GM18873 (cell line): ENCODE measurements at regions not wholly inside any gene's neighbourhood (a gene's known extent, or its start where the extent isn't known, plus 50 kb on each side); places are given as distances from the start of the nearest gene placed in this dataset.

Experiments used
- ATAC-seq: cut with Tn5 transposase; IDR thresholded peaks from one replicate; pipeline ENCODE4 v1.9.1; 2021; ENCODE audit warnings: mild to moderate bottlenecking, moderate library complexity, moderate number of reproducible peaks; ENCODE audit not compliant: unreplicated experiment, low FRiP score

GRCh38 chr18:77560341-77560992 lies 310.8 kb downstream of the GALR1 start:
- peak; percentile 81 for ATAC-seq

DNA sequence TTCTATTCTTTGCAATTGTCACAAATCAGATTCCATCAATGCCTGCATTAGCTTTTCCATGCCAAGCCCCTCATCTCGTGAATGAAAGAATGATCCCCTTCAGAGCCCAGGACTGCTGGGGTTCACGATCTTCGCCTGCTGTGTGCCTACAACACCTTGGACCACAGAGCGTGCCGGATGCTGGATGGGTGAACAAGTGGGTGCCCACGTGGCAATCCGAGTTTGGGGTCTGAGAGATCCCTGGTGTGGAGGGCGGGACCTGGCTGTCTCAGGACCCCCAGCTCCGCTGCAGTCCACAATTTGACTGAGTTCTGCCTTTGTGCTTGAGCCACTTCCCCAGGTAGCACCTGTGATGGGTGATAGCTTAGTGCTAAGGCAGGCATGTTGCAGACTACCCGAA lies 317.0 kb downstream of the GALR1 start:
- ATAC-seq = no peak

DNA sequence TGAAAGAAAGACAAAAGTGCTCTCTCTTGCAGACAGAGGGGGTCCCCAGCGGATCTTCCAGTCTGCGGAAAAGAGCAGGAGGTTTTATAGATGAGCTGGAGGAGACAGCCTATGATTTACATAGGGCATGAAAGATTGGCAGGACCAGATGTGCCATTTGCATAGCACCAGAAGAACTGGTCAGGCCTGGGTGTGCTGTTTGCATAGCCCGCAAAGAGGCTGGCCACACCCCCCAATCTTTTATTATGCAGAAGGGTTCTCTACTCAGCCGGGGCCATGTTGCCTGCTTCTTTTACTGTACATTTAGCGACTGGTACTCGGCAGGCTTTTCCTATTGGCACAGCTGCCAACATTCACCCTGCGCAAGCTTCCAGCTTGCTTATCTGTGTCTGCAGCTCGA lies 317.6 kb downstream of the GALR1 start:
- no peak for ATAC-seq

DNA sequence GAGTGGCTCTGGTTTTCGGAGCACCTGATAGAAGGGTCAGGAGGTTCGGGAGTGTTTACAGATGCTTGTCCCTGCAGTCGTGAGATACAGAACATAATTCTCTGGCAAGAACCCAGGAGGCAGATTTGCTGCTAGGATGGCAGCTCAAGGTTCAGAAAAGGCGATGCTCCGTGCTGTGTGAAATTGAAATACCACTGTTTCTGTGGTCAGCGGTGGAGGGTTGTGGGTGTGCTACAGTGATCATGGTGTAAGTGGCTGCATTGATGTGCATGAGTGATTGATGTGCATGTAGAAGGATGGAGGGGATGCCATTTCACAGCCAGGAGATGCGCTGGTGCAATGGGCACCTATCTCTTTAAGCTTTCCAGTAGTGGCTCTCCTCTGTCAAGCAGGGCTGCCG lies 322.1 kb downstream of the GALR1 start:
- no peak for ATAC-seq

DNA sequence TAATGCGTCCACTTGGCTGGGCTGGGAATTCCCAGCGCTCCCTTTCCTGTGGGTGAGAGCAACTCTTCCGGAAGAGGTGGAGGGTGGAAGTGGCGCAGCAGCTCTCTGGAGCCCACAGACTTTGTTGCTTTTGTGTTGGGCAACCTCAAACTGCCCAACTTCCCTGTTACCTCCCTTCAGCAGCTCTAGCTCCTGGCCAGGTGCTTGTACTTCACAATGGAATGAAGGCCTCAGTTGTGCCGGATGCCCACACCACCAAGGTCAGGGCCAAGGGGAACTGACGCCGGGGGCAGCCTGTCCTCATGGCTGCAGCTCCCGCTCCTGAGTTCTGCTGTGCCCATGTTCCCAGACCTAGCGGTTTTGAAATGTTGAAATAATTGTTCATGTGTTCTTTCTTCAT lies 322.9 kb downstream of the GALR1 start:
- ATAC-seq = no peak

- ATAC-seq = no peak
Measured at GRCh38 chr18:77573571-77573970, 323.9 kb downstream of the GALR1 start.

DNA sequence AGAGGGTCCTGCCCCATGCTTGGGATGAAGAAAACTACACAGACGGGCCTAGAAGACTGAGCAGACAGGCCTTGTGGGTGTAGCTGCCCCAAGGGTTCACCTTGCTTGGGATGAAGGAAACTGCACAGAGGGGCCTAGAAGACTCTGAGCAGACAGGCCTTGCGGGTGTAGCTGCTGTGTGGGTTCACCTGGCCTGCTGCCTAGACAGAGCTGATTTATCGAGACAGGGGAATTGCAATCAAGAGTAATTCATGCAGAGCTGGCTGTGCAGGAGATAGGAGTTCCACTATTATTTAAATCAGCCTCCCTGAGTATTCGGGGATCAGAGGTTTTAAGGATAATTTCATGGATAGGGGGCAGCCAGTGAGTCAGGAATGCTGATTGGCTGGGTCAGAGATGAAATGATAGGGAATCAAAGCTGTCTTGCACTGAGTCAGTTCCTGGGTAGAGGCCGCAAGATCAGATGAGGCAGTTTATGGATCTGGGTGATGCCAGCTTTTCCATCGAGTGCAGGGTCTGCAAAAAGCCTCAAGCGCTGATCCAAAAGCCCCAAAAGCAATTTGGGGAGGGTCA lies 341.4 kb downstream of the GALR1 start:
- no peak for ATAC-seq

- ATAC-seq = no peak
Measured at GRCh38 chr18:77597726-77598125, 348.1 kb downstream of the GALR1 start.

GRCh38 chr18:77600674-77601073 lies 351.0 kb downstream of the GALR1 start:
- no peak for ATAC-seq

- no peak for ATAC-seq
Measured at GRCh38 chr18:77601567-77601966, 351.9 kb downstream of the GALR1 start.

DNA sequence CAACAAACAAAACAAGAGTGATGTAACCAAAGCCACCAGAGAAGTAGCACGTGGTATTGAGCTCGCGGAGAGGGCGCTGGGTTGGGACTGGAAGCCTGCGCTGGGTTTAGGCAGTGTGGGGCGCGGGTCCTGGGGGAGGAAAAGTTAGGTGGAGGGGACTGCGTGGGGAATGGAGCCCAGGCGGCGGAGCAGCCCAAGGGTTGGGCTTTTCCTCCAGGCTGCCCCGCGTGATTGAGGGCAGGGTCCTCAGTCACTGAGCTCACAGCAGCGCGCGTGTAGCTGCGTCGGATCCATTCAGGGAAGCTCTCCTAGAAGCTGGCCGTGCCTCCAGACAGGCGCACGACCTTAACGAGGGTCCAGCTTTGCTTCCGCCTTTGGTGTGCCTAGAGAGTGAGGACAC lies 357.4 kb downstream of the GALR1 start:
- ATAC-seq = no peak

- ATAC-seq = no peak
Measured at GRCh38 chr18:77608807-77609206, 359.2 kb downstream of the GALR1 start.

DNA sequence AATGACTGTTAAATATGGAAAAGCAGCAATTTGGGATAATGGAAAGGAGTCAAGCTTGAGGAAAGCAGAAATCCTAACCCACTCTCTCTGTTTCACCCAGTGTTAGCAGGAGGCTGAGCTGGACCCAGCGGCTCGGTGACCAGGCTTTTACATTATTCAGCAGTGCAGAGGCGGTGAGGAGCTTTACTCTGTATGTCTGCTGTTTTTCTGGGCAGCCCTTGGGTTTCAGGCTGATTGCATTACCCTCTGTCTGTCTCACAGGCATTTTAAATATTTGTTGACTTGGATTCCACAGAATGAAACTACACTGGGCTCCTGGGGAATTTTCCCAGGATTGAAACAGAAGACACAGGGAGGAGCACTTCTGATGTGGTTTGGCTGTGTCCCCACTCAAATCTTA lies 368.0 kb downstream of the GALR1 start:
- no peak for ATAC-seq

DNA sequence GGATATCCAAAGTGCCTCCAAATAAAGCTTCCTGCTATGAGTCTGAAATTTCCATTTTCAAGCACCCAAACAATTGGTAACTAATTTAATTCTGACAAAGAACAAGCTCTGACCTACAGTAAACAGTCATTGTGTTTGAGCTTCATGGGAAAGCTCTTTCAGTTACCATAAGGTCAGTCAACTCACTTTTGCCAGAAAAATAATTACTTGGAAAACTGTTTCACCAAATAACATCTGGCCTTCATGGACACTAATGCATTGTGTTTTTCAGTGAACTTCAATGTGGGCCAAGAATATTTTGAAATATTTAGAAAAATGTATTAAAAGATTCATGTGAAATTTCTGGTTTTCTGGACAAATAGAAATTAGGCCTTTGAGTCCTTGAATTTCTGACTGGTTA lies 369.9 kb downstream of the GALR1 start:
- ATAC-seq = no peak

GRCh38 chr18:77622009-77622692 lies 372.5 kb downstream of the GALR1 start:
- no peak for ATAC-seq

DNA sequence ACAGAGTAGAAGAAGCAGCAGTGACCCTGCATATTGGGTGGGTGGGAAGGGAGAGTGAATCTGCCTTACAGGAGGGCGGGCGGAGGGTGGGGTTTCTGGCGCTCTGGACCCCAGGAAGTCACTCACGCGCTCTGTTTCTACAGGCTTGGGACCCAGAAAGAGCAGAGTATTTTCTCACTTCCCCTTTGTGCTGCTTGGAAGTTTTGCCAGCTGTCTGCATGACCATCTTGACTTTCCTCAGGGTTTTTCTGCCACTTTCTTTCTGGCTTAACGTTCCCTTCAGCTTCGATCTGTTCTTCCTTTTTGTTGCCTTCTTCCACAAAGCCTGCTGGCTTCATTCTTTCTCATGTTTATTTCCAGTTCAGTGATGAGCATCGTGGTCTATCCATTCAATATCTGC lies 383.1 kb downstream of the GALR1 start:
- ATAC-seq = peak; percentile 73

DNA sequence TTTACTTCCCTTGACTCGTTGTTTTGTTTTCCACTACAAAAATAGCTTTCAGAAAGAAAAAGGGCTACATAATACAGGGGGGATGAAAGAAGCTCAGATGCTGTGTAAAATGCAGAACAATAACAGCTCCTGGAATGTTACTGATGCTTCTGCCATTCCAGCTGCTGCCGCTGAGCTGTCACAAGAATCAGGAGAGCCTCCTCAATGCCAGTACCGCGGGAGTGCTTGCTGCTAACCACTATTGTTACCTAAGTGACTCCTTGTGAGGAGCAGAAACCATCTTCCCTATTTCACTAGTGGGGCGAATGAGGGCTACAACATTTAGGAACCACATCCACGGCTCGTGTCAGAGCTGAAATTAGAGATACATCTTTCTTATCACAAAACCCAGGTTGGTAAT lies 384.8 kb downstream of the GALR1 start:
- no peak for ATAC-seq

- ATAC-seq = no peak
Measured at GRCh38 chr18:77635451-77635850, 385.8 kb downstream of the GALR1 start.

GRCh38 chr18:77635858-77636257 lies 386.2 kb downstream of the GALR1 start:
- no peak for ATAC-seq

DNA sequence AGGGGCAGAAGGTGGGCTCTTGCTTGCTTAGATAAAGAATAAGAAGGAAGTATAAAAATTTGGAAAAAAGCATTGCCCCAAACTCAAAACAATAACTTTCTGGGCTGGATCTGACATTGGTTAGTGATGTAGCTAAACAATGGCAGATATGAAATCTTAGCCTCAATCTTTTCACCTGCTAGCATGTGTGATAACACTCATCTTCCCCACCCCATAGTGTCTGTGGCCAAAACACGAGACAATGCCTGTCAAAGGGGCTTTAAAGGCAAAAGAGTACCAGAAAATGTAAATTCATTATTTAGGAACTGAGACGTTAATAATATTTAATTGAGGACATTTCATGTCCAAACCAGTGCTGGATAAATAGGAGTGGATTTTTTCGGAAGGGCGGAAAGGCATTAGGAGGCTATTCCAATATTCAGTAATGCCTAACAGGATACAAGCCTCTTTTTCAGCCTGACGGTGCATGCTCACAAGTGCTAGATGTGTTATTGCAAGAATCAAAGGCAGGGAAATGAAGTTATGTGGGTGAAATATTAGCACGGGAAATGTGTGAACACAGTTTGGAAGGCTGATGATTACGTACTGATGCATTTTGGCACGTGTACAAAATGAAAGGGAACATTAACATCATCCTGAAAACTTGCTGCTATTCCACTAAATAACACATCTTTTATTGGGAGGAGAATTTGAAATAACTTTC lies 395.7 kb downstream of the GALR1 start:
- ATAC-seq = no peak

DNA sequence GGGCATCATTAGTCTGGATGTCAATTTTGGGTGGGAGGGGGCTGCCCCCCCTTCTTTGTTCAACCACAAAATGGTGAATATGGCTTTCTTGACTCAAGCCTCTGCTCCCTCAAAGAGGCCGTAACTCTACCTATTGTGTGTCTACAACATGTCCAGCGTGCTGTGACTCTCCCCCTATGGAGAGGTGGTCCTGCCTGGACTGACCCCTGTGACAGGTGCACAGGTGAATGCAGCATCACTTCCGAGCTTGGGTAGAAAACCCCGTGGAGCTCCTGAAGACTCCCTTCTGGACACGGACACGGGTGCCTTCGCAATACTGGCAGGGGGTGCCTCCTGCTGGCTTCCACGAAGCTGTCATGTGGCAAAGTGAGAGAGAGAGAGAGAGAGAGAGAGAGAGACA lies 397.8 kb downstream of the GALR1 start:
- no peak for ATAC-seq
